Erythroblast (primary cell): ENCODE measurements at regions not wholly inside any gene's neighbourhood (a gene's known extent, or its start where the extent isn't known, plus 50 kb on each side); places are given as distances from the start of the nearest gene placed in this dataset.

Source experiments
- GATA1 ChIP-seq: IDR thresholded peaks from 2 replicates; pipeline ENCODE4 v1.6.1; 2011; ENCODE audit warnings: low read depth, mild to moderate bottlenecking, control low read depth, low read length, moderate library complexity
- POLR2A ChIP-seq: IDR thresholded peaks from 2 replicates; pipeline ENCODE4 v1.6.1; 2011; ENCODE audit warnings: mild to moderate bottlenecking, low read length

GRCh38 chr1:65558215-65558614 is 137.7 kb downstream of the LEPR start:
- TF ChIP-seq POLR2A (no peak), GATA1 (no peak)
